Stimulated activated CD4-positive, alpha-beta T cell treated with anti-CD3 and anti-CD28 coated beads, Interleukin-15, amount 100 ng/mL, for 24 hours (primary cell): ENCODE measurements at regions not wholly inside any gene's neighbourhood (a gene's known extent, or its start where the extent isn't known, plus 50 kb on each side); places are given as distances from the start of the nearest gene placed in this dataset.

Experiments
- DNase-seq: peaks from one replicate; pipeline ENCODE4 v3.0.0-alpha.2; 2020

DNA sequence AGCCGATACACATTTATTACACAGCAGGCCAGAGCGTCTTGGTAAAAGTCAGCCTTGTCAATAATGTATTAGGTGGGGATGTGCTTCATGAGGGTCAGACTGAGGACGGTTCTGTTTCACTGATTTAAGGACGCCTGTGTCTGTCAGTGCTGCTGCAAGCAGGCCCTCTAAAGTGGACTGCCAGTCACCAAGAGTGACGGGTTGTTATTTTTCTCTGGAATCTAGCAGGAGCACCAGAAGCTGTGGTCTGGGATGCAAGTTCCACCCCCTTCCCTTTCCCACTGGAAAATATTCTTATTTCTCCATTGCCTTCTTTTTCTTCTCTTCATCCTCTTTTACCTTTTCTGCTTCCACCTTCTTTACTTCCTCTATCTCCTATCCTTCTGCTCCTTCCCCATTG lies 191.2 kb upstream of the NCAM1 start:
- no peak for DNase-seq

DNA sequence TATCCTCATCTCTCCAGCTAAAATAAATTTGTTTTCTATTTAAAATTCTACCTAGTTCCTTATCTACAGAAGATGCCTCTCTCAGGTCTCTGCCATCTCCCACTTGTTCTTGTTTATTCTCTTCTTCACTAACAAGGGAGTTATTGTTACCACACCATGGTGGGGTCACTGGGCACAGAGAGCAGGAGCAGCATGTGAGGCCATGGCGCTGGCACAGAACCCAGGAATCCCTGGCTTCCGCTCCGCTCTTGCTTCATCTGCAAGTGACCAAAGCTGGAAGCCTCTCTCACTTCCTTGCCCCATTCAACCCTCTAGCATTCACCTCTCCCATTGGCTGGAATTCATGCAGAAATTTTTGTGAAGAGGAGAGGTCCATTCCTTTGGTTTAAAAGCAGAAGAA lies 190.7 kb upstream of the NCAM1 start:
- no peak for DNase-seq

DNA sequence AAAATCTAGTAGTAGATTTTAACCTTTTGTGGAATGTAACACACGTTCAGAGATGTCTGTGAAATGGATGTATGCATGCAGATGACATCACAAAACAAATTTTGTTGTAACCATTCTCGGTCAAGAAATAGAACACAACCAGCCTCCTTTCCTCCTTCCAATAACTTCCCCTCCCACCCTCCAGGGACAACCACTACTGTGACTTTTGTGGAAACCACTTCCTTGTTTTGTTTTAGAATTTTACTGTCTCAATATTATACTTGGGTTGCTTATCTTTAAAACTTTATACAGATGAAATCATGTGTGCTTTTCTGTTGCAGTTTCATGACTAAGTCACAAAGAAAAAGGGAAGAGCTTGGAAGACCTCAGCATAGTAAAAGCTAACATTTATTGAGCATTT lies 189.4 kb upstream of the NCAM1 start:
- no peak for DNase-seq

DNA sequence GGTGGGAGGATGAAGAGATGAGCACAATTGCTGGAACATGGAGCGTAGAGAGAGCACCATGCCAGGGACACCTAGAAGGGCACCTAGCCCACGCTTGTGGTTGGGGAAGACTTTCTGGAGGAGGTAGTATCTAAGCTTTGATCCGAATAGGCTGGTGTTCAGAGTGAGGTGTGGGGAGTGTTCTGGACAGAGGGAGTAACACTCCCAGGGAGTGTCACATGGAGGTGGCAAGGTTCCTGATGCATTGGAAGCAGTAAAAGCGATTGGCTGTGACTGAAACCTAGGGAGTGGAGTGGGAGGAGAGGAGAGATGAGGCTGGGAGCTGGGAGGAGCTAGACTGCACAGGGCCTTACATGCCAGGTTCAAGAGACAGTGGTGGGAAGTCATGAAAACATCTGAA lies 188.0 kb upstream of the NCAM1 start:
- DNase-seq: no peak

GRCh38 chr11:112776834-112777233 lies 184.4 kb upstream of the NCAM1 start:
- no peak for DNase-seq

DNA sequence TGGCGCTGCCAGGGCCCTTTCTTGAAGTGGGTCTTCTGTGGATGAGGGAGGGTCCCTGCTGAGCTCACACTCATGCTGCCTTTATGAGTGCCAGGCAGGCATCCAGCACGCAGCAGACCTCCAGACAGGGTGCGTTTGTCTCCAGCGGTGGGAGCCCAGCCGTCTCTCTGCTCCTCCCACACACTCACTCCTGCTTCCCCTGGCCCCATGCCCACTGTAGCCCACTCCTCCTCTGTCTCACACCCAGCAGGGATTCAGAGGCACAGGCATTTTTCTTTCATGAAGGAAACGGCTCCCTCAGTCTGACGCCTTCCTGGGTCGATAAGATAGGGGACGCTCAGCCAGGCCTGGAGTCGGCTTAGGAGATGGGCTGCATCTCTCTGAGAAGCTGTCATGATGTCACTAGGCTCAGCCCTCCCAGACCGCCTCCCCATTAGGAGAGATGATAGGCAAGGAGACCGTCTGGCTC lies 183.9 kb upstream of the NCAM1 start:
- DNase-seq: no peak

GRCh38 chr11:112778091-112778876 lies 182.9 kb upstream of the NCAM1 start:
- no peak for DNase-seq

DNA sequence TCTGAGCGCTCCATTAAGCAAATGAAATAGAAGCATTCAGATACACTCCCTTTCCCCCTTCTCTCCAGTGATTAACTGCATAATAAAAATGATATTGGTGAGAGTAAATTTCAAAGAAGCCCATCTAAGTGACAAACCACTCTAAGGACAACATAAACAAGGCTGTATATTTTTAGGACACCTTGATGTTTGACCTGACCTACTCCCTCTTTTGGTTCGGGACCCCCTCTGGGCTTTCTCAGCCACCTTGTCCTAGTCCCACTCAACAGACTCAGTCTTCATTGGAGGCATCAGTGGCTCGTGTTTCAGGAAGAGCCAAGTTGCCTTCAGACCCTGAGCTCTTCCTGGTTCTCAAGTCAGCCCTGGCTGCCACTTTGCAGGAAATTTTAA lies 182.3 kb upstream of the NCAM1 start:
- DNase-seq: no peak

DNA sequence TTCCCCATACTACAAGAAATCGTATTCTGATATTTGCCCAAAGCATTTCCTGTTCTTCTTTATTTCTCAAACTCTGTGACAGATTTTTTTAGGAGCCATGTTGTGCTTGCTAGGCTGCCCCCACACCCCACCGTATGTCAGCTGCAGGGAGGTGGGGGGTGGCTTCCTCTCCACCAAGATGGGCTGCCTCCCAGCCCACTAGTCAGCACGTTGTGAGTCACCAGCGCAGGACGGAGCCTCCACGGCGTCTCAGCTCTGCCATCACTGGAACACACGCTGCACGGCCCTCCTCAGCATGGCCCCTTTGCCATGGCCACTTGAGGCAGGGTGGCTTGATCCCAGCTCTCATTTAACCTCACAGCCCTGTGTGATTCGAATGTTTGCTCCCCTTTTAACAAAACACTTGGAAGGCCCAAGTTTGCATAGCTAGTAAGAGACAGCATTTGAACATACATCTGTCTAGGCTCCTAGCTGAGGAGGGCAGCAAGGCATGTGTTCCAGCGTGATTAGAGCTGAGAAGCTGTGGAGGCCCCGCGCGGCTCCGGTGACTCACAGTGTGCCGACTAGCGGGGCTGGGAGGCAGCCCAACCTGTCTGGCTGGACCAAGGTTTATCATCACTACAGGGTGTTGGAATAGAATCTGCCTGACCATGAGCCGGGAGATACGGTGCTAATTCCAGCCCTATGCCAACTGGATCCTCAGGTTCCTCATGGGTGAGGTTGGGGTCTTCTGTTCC lies 180.7 kb upstream of the NCAM1 start:
- DNase-seq: no peak

- DNase-seq: no peak
Measured at GRCh38 chr11:112783945-112784322, 177.3 kb upstream of the NCAM1 start.

DNA sequence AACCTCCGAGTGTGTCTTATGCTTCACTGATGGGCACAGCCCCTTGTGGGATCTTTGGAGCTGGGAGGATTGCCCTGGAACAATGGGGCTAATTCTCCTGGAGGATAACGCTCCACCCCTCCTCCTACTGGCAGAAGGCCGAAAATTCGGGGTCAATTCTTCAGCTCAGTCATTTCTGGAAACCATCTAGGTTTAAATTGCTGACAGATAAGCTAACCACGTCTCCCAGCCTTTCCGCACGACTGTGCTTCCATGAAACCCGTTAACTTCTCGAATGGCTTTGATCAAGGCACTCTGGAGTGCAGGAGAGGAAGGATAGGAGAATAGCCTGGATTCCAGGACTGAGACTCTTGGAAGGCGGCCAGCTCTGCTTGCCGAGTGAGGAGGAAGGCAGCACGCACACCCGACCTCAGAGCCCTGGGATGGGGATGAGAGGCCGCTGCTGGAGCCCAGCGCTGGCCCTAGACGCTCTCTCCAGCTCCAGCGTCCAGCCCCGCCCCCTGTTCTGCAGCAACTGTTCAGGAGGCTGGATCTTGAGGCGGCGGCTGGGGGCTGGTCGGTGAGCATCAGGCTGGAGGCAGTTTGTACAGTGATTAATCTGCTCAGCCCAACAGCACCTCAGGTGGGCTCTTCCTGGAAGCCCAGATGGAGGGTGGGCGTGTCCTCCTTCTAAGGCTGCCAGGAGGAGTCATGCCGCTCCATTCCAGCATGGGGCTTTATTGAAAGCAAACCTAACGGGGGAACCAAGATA lies 176.7 kb upstream of the NCAM1 start:
- no peak for DNase-seq

GRCh38 chr11:112785149-112785548 lies 176.1 kb upstream of the NCAM1 start:
- DNase-seq: no peak

- no peak for DNase-seq
Measured at GRCh38 chr11:112785719-112786118, 175.5 kb upstream of the NCAM1 start.

GRCh38 chr11:112786196-112786595 lies 175.0 kb upstream of the NCAM1 start:
- DNase-seq: no peak

DNA sequence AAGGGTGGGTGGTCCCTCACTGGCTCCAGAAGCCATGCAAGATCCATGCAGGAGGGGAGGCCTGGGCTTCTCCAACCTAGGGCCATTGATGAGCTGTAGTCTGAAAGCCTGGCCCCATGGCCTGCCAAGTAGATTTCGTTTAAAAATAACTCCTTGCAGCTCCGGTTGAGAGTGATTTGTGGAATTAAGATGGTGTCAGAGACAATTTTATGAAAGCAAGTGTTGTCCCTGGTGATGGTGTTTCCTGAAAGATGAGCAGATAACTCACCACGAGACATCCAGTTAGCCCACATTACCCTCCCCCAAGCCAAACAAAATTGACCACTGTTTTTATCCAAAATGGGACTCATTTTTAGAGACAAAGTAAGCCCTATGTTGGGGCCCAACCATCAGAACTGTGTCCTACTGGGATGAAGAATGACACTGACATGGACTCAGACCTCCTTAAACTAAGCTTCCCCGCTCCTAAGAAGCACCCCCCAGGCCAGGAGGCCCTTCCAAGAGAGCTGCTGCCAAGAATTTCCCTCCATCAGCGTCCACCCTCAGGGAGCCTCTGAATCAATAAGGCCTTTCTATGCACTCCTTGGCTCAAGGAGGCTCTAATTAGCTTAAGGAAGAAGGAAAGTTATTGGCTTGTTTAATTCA lies 174.2 kb upstream of the NCAM1 start:
- no peak for DNase-seq

DNA sequence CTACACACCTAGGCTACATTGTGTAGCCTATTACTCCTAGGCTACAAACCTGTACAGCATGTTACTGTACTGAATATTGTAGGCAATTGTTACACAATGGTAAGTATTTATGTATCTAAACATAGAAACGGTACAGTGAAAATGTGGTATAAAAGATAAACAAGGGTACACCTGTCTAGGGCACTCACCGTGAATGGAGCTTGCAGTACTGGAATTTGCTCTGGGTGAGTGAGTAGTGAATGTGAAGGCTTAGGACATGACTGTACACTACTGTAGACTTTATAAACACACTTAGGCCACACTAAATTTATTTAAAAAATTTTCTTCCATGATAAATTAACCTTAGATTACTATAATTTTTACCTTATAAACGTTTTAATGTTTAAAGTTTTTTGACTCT lies 171.7 kb upstream of the NCAM1 start:
- no peak for DNase-seq

DNA sequence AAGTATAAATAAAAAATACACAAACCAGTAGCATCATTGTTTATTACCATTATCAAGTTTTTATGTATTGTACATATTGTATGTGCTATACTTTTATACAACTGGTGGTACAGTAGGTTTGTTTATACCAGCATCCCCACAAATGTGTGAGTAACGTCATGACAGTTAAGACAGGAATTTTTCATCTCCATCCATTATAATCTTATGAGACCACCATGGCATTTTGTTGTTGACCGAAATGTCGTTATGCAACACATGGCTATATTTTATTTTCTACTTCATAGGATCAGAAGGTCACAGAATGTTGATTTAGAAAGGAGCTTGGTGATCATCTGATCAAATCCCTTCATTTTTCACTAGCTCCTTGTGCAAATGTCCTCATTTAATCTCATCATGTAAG lies 170.9 kb upstream of the NCAM1 start:
- DNase-seq: no peak

- no peak for DNase-seq
Measured at GRCh38 chr11:112792070-112792469, 169.2 kb upstream of the NCAM1 start.

GRCh38 chr11:112793416-112793815 lies 167.8 kb upstream of the NCAM1 start:
- no peak for DNase-seq

GRCh38 chr11:112794331-112794846 lies 166.8 kb upstream of the NCAM1 start:
- no peak for DNase-seq

DNA sequence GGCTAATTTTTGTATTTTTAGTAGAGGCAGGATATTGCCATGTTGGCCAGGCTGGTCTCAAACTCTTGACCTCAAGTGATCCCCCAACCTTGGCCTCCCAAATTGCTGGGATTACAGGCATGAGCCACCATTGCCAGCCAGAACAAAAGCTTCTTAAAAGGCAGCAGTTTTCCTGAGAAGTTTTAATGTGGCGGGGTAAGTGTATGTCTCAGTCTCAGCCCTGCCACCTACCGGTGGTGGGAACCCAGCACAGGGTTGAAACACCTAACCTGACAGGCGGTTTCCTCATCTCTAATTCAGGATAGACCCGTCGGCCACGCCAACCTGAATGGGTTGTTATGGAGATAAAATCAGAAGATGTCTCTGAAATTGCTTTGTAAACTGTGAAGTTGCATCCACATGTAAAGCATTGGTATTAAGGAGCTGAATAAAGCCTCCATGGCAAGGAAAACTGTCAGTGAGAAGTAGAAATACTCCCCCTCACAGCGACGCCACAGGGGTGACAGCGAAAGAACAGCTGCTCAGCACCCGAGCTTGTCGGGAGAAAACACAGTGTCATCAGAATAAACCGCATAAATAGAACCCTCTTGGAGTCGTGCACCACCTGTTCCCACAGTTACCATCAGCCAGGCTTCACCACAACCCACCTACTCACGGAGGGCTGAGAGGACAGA lies 165.9 kb upstream of the NCAM1 start:
- peak; percentile 31 for DNase-seq

- no peak for DNase-seq
Measured at GRCh38 chr11:112795911-112796649, 165.1 kb upstream of the NCAM1 start.
